ENCODE measurements at regions not wholly inside any gene's neighbourhood (a gene's known extent, or its start where the extent isn't known, plus 50 kb on each side); places are given as distances from the start of the nearest gene placed in this dataset.

DNA sequence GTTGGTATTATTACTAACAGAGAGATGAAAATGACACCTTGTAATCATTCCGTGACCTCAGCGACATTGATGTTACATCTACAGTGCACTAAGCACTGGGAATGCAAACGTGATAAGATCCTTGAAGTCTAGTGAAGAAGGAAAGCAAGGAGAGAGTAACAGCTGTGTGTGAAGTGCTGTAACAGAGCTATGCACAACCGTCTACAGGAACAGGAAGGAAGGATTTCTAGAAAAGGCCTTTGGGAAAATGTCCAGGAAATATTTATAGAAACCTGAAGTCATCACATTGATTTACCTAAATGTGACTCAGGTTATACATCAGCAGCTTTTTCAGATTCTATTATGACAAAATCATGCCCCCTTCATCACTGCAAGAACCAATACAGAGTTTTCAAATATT is 304.2 kb upstream of the AMIGO2 start:
- TF ChIP-seq, protein P1, sequence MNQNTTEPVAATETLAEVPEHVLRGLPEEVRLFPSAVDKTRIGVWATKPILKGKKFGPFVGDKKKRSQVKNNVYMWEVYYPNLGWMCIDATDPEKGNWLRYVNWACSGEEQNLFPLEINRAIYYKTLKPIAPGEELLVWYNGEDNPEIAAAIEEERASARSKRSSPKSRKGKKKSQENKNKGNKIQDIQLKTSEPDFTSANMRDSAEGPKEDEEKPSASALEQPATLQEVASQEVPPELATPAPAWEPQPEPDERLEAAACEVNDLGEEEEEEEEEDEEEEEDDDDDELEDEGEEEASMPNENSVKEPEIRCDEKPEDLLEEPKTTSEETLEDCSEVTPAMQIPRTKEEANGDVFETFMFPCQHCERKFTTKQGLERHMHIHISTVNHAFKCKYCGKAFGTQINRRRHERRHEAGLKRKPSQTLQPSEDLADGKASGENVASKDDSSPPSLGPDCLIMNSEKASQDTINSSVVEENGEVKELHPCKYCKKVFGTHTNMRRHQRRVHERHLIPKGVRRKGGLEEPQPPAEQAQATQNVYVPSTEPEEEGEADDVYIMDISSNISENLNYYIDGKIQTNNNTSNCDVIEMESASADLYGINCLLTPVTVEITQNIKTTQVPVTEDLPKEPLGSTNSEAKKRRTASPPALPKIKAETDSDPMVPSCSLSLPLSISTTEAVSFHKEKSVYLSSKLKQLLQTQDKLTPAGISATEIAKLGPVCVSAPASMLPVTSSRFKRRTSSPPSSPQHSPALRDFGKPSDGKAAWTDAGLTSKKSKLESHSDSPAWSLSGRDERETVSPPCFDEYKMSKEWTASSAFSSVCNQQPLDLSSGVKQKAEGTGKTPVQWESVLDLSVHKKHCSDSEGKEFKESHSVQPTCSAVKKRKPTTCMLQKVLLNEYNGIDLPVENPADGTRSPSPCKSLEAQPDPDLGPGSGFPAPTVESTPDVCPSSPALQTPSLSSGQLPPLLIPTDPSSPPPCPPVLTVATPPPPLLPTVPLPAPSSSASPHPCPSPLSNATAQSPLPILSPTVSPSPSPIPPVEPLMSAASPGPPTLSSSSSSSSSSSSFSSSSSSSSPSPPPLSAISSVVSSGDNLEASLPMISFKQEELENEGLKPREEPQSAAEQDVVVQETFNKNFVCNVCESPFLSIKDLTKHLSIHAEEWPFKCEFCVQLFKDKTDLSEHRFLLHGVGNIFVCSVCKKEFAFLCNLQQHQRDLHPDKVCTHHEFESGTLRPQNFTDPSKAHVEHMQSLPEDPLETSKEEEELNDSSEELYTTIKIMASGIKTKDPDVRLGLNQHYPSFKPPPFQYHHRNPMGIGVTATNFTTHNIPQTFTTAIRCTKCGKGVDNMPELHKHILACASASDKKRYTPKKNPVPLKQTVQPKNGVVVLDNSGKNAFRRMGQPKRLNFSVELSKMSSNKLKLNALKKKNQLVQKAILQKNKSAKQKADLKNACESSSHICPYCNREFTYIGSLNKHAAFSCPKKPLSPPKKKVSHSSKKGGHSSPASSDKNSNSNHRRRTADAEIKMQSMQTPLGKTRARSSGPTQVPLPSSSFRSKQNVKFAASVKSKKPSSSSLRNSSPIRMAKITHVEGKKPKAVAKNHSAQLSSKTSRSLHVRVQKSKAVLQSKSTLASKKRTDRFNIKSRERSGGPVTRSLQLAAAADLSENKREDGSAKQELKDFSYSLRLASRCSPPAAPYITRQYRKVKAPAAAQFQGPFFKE (tag by site-specific recombination; IDR thresholded peaks at IDR 0.05; ENCODE audit: borderline replicate concordance), result no peak
- TF ChIP-seq ZBTB1 (tag by site-specific recombination; IDR thresholded peaks at IDR 0.05) (no peak), ZNF660 (tag by site-specific recombination; IDR thresholded peaks at IDR 0.05) (no peak), GFI1B (tag by site-specific recombination; IDR thresholded peaks at IDR 0.05) (no peak), ZBTB7A (tag by site-specific recombination; IDR thresholded peaks at IDR 0.05; ENCODE audit: low read depth) (no peak), ZFP3 (tag by site-specific recombination; IDR thresholded peaks at IDR 0.05; ENCODE audit: low read depth) (no peak), ZBTB20 (tag by site-specific recombination; IDR thresholded peaks at IDR 0.05) (no peak), KLF10 (tag by site-specific recombination; IDR thresholded peaks at IDR 0.05) (no peak), ZNF76 (tag by site-specific recombination; IDR thresholded peaks at IDR 0.05; ENCODE audit: borderline replicate concordance, low read depth) (no peak), ZNF239 (tag by site-specific recombination; IDR thresholded peaks at IDR 0.05) (no peak), TCF7L2 (IDR thresholded peaks at IDR 0.05; ENCODE audit: borderline replicate concordance, low read depth, low read length) (no peak), ZNF19 (tag by site-specific recombination; IDR thresholded peaks at IDR 0.05; ENCODE audit: low read depth) (no peak)
- TF ChIP-seq, protein P2, sequence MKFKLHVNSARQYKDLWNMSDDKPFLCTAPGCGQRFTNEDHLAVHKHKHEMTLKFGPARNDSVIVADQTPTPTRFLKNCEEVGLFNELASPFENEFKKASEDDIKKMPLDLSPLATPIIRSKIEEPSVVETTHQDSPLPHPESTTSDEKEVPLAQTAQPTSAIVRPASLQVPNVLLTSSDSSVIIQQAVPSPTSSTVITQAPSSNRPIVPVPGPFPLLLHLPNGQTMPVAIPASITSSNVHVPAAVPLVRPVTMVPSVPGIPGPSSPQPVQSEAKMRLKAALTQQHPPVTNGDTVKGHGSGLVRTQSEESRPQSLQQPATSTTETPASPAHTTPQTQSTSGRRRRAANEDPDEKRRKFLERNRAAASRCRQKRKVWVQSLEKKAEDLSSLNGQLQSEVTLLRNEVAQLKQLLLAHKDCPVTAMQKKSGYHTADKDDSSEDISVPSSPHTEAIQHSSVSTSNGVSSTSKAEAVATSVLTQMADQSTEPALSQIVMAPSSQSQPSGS (tag by site-specific recombination; IDR thresholded peaks at IDR 0.05; ENCODE audit: low read depth), result no peak
- TF ChIP-seq, protein P3, sequence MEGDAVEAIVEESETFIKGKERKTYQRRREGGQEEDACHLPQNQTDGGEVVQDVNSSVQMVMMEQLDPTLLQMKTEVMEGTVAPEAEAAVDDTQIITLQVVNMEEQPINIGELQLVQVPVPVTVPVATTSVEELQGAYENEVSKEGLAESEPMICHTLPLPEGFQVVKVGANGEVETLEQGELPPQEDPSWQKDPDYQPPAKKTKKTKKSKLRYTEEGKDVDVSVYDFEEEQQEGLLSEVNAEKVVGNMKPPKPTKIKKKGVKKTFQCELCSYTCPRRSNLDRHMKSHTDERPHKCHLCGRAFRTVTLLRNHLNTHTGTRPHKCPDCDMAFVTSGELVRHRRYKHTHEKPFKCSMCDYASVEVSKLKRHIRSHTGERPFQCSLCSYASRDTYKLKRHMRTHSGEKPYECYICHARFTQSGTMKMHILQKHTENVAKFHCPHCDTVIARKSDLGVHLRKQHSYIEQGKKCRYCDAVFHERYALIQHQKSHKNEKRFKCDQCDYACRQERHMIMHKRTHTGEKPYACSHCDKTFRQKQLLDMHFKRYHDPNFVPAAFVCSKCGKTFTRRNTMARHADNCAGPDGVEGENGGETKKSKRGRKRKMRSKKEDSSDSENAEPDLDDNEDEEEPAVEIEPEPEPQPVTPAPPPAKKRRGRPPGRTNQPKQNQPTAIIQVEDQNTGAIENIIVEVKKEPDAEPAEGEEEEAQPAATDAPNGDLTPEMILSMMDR (tag by site-specific recombination; IDR thresholded peaks at IDR 0.05), result no peak
